Thymus (tissue), 11 donors: ENCODE measurements at regions not wholly inside any gene's neighbourhood (a gene's known extent, or its start where the extent isn't known, plus 50 kb on each side); places are given as distances from the start of the nearest gene placed in this dataset.

Experiments
- DNase-seq, 9 donors: peaks; one replicate each; pipeline ENCODE4 v3.0.0-alpha.2; 2013; ENCODE audit warnings: low spot score in 9 of 9, low read depth in 6 of 9, missing footprints in 1 of 9
- H3K27ac ChIP-seq, 2 donors: one replicate each; pipeline ENCODE4 v1.5.1; 2013; ENCODE audit warnings: control low read depth in 1 of 2, low read depth in 1 of 2, low read length in 1 of 2, mild to moderate bottlenecking in 1 of 2, moderate library complexity in 1 of 2
- H3K27me3 ChIP-seq, 2 donors: one replicate each; pipeline ENCODE4 v1.5.1; 2013; ENCODE audit warnings: low read length in 1 of 2; ENCODE audit not compliant: control insufficient read depth in 2 of 2, insufficient read depth in 1 of 2
- H3K36me3 ChIP-seq, 2 donors: one replicate each; pipeline ENCODE4 v1.5.1; 2013; ENCODE audit warnings: low read length in 1 of 2, mild to moderate bottlenecking in 1 of 2, moderate library complexity in 1 of 2; ENCODE audit not compliant: control insufficient read depth in 2 of 2, insufficient read depth in 2 of 2
- H3K4me1 ChIP-seq, 2 donors: one replicate each; pipeline ENCODE4 v1.5.1; 2013; ENCODE audit warnings: low read length in 2 of 2; ENCODE audit not compliant: control insufficient read depth in 2 of 2, insufficient read depth in 2 of 2
- H3K4me3 ChIP-seq, 2 donors: one replicate each; pipeline ENCODE4 v1.5.1; 2013; ENCODE audit warnings: low read length in 2 of 2, control low read depth in 1 of 2, mild to moderate bottlenecking in 1 of 2
- H3K9me3 ChIP-seq, 2 donors: one replicate each; pipeline ENCODE4 v1.5.1; 2013; ENCODE audit warnings: low read length in 1 of 2, mild to moderate bottlenecking in 1 of 2; ENCODE audit not compliant: control insufficient read depth in 2 of 2, insufficient read depth in 1 of 2
- whole genome bisulfite sequencing: extraction: QIAGEN DNeasy Blood & Tissue Kit; methylation state at CpG from one replicate; pipeline ENCODE4 v1.1.7; 2013; 5-methylcytosine and 5-hydroxymethylcytosine counted together
- donor health status: healthy.

- H3K4me3 ChIP-seq: no peak overlapping the region
- H3K4me1 ChIP-seq: peaks cover 0 to 1% of the 10 kb centered on the region in 2 donors
- no peaks in the 10 kb centered on the region for H3K27me3 ChIP-seq
- H3K9me3 ChIP-seq: no peaks in the 10 kb centered on the region
- H3K27ac ChIP-seq: no peak overlapping the region
- WGBS: 97% methylated on average over 5 of the region's 5 CpGs
- H3K36me3 ChIP-seq: no peaks in the 10 kb centered on the region
- no peak for DNase-seq
Observed at GRCh38 chr6:105831311-105832097, 254.6 kb upstream of the PRDM1 start.

- Histone ChIP-seq H3K36me3 (no peaks in the 10 kb centered on the region), H3K4me1 (no peaks in the 10 kb centered on the region), H3K4me3 (no peak overlapping the region), H3K9me3 (no peaks in the 10 kb centered on the region), H3K27ac (no peak overlapping the region), H3K27me3 (no peaks in the 10 kb centered on the region)
- DNase-seq: no peak
- 94% methylated on average over 1 of the region's 1 CpG for WGBS
Observed at GRCh38 chr6:105825210-105825609, 260.9 kb upstream of the PRDM1 start.

- no peak overlapping the region for H3K27ac ChIP-seq
- no peak for DNase-seq
- H3K36me3 ChIP-seq: no peaks in the 10 kb centered on the region
- H3K4me3 ChIP-seq: no peak overlapping the region
- no peaks in the 10 kb centered on the region for H3K4me1 ChIP-seq
- no peaks in the 10 kb centered on the region for H3K27me3 ChIP-seq
- no peaks in the 10 kb centered on the region for H3K9me3 ChIP-seq
- WGBS: 90% methylated on average over 1 of the region's 1 CpG
Observed at GRCh38 chr6:105824732-105825131, 261.4 kb upstream of the PRDM1 start.

GRCh38 chr6:105821777-105822176 is 264.4 kb upstream of the PRDM1 start:
- H3K4me1 ChIP-seq: no peaks in the 10 kb centered on the region
- H3K27me3 ChIP-seq: no peaks in the 10 kb centered on the region
- WGBS: 97% methylated on average over 1 of the region's 1 CpG
- no peak overlapping the region for H3K27ac ChIP-seq
- no peaks in the 10 kb centered on the region for H3K9me3 ChIP-seq
- H3K36me3 ChIP-seq: no peaks in the 10 kb centered on the region
- H3K4me3 ChIP-seq: no peak overlapping the region
- DNase-seq: no peak

GRCh38 chr6:105821027-105821426 is 265.1 kb upstream of the PRDM1 start:
- 92% methylated on average over 2 of the region's 2 CpGs for WGBS
- no peak overlapping the region for H3K4me3 ChIP-seq
- no peak overlapping the region for H3K27ac ChIP-seq
- no peaks in the 10 kb centered on the region for H3K36me3 ChIP-seq
- no peaks in the 10 kb centered on the region for H3K9me3 ChIP-seq
- H3K4me1 ChIP-seq: no peaks in the 10 kb centered on the region
- no peaks in the 10 kb centered on the region for H3K27me3 ChIP-seq
- no peak for DNase-seq

GRCh38 chr6:105819745-105820144 is 266.4 kb upstream of the PRDM1 start:
- no peaks in the 10 kb centered on the region for H3K36me3 ChIP-seq
- H3K27me3 ChIP-seq: no peaks in the 10 kb centered on the region
- no peaks in the 10 kb centered on the region for H3K4me1 ChIP-seq
- 82% methylated on average over 2 of the region's 2 CpGs for WGBS
- H3K27ac ChIP-seq: no peak overlapping the region
- DNase-seq: no peak
- H3K4me3 ChIP-seq: no peak overlapping the region
- no peaks in the 10 kb centered on the region for H3K9me3 ChIP-seq

GRCh38 chr6:105818505-105818904 is 267.6 kb upstream of the PRDM1 start:
- Histone ChIP-seq H3K27me3 (no peaks in the 10 kb centered on the region), H3K36me3 (no peaks in the 10 kb centered on the region), H3K9me3 (no peaks in the 10 kb centered on the region), H3K4me1 (no peaks in the 10 kb centered on the region), H3K27ac (no peak overlapping the region), H3K4me3 (no peak overlapping the region)
- DNase-seq: no peak
- 96% methylated on average over 2 of the region's 2 CpGs for WGBS

GRCh38 chr6:105817961-105818360 is 268.2 kb upstream of the PRDM1 start:
- Histone ChIP-seq H3K36me3 (no peaks in the 10 kb centered on the region), H3K27me3 (no peaks in the 10 kb centered on the region), H3K9me3 (no peaks in the 10 kb centered on the region), H3K4me3 (no peak overlapping the region), H3K4me1 (no peaks in the 10 kb centered on the region), H3K27ac (no peak overlapping the region)
- over 99% methylated on average over 6 of the region's 6 CpGs for WGBS
- DNase-seq: no peak

GRCh38 chr6:105817370-105817769 is 268.8 kb upstream of the PRDM1 start:
- no peak overlapping the region for H3K4me3 ChIP-seq
- H3K27ac ChIP-seq: no peak overlapping the region
- no peak for DNase-seq
- WGBS: 93% methylated on average over 8 of the region's 8 CpGs
- no peaks in the 10 kb centered on the region for H3K9me3 ChIP-seq
- H3K27me3 ChIP-seq: no peaks in the 10 kb centered on the region
- no peaks in the 10 kb centered on the region for H3K4me1 ChIP-seq
- H3K36me3 ChIP-seq: no peaks in the 10 kb centered on the region
